Gastroesophageal sphincter (tissue), 3 donors: ENCODE measurements at regions not wholly inside any gene's neighbourhood (a gene's known extent, or its start where the extent isn't known, plus 50 kb on each side); places are given as distances from the start of the nearest gene placed in this dataset.

Experiments used
- EP300 ChIP-seq: sonication (generic); formaldehyde crosslinking; IDR thresholded peaks from one replicate; pipeline ENCODE4 v1.6.1; 2017; ENCODE audit warnings: antibody characterized with exemption, mild to moderate bottlenecking
- POLR2A ChIP-seq, 2 donors: fragments of 450-650 bp; IDR thresholded peaks; one replicate each; pipeline ENCODE4 v1.6.1; 2017; ENCODE audit warnings: antibody characterized with exemption in 2 of 2, mild to moderate bottlenecking in 2 of 2, moderate library complexity in 1 of 2
- POLR2AphosphoS5 ChIP-seq: sonication (generic); formaldehyde crosslinking; IDR thresholded peaks from one replicate; pipeline ENCODE4 v1.6.1; 2017; ENCODE audit warnings: antibody characterized with exemption
- TF ChIP-seq, protein P1 (sequence below), 4 experiments: fragments of 200-600 bp in 2 of 4; fragments of 450-650 bp in 2 of 4; sonication (generic) in 1 of 4; IDR thresholded peaks; one replicate each; pipeline ENCODE4 v1.5.1; 2017 to 2019; ENCODE audit warnings: antibody characterized with exemption in 4 of 4, mild to moderate bottlenecking in 2 of 4, moderate library complexity in 2 of 4

- TF ChIP-seq POLR2AphosphoS5 (no peak), EP300 (no peak), POLR2A (IDR thresholded peaks at IDR 0.05) (no peak)
- TF ChIP-seq, protein P1, sequence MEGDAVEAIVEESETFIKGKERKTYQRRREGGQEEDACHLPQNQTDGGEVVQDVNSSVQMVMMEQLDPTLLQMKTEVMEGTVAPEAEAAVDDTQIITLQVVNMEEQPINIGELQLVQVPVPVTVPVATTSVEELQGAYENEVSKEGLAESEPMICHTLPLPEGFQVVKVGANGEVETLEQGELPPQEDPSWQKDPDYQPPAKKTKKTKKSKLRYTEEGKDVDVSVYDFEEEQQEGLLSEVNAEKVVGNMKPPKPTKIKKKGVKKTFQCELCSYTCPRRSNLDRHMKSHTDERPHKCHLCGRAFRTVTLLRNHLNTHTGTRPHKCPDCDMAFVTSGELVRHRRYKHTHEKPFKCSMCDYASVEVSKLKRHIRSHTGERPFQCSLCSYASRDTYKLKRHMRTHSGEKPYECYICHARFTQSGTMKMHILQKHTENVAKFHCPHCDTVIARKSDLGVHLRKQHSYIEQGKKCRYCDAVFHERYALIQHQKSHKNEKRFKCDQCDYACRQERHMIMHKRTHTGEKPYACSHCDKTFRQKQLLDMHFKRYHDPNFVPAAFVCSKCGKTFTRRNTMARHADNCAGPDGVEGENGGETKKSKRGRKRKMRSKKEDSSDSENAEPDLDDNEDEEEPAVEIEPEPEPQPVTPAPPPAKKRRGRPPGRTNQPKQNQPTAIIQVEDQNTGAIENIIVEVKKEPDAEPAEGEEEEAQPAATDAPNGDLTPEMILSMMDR (IDR thresholded peaks at IDR 0.05) = no peak
Observed at GRCh38 chr7:40799-41750, 151.3 kb upstream of the FAM20C start.
